Astrocyte (in vitro differentiated cells and primary cell): ENCODE measurements at regions not wholly inside any gene's neighbourhood (a gene's known extent, or its start where the extent isn't known, plus 50 kb on each side); places are given as distances from the start of the nearest gene placed in this dataset.

Source experiments
- EZH2 ChIP-seq: IDR thresholded peaks from 2 replicates; pipeline ENCODE4 v1.6.1; 2012; ENCODE audit warnings: mild to moderate bottlenecking, low read length, inconsistent platforms; ENCODE audit not compliant: insufficient read depth
- TF ChIP-seq, protein P1 (sequence below): IDR thresholded peaks from 2 replicates; pipeline ENCODE4 v1.5.1; 2011; ENCODE audit warnings: low read depth, mild to moderate bottlenecking, inconsistent platforms, low read length, moderate library complexity; ENCODE audit not compliant: insufficient read depth

DNA sequence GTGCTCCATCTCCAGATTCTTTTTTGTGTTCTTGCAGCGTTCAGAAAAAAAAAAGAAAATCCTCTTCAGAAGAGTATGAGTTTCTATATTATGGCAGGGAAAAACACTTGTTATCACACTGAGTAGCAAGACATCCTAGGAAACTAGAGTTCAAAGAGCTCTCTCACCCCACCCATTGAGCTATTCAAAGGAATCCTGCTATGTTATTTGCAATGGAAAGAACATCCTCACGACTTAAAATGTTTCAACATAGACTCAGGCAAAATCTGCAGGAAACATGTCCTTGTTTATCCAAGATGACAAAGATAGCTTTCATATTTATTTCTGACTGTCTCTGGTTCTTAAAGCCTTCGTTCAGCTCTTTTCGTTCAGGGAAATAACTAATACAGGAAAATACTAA lies 331.6 kb upstream of the ANO5 start:
- TF ChIP-seq, protein P1, sequence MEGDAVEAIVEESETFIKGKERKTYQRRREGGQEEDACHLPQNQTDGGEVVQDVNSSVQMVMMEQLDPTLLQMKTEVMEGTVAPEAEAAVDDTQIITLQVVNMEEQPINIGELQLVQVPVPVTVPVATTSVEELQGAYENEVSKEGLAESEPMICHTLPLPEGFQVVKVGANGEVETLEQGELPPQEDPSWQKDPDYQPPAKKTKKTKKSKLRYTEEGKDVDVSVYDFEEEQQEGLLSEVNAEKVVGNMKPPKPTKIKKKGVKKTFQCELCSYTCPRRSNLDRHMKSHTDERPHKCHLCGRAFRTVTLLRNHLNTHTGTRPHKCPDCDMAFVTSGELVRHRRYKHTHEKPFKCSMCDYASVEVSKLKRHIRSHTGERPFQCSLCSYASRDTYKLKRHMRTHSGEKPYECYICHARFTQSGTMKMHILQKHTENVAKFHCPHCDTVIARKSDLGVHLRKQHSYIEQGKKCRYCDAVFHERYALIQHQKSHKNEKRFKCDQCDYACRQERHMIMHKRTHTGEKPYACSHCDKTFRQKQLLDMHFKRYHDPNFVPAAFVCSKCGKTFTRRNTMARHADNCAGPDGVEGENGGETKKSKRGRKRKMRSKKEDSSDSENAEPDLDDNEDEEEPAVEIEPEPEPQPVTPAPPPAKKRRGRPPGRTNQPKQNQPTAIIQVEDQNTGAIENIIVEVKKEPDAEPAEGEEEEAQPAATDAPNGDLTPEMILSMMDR, result no peak
- TF ChIP-seq EZH2, result no peak
